Activated naive CD4-positive, alpha-beta T cell treated with anti-CD3 and anti-CD28 coated beads, Interleukin-2, amount 10 ng/mL, durations not matched to agents 7 days and 5 days (primary cell): ENCODE measurements at regions not wholly inside any gene's neighbourhood (a gene's known extent, or its start where the extent isn't known, plus 50 kb on each side); places are given as distances from the start of the nearest gene placed in this dataset.
"Not testable (repeated sequence)": the region's sequence is repeated elsewhere in the genome, so short reads cannot be mapped to it uniquely, and the experiment has no call there.

Source experiments
- CTCF ChIA-PET: fragments of 350-600 bp; sonication (Branson Sonifier 250); formaldehyde crosslinking; loops from one replicate; lab custom pipeline; 2021; ENCODE audit warnings: antibody characterized with exemption; lab: Charles Lee
- DNase-seq: peaks from one replicate; pipeline ENCODE4 v3.0.0-alpha.2; 2020
- H3K27ac Mint-ChIP-seq: one replicate; pipeline ENCODE4 v1.8.0; 2021; ENCODE audit warnings: mild to moderate bottlenecking, moderate library complexity, mixed read lengths
- H3K27me3 Mint-ChIP-seq: one replicate; pipeline ENCODE4 v1.8.0; 2021; ENCODE audit warnings: mild to moderate bottlenecking, mixed read lengths
- H3K36me3 Mint-ChIP-seq: one replicate; pipeline ENCODE4 v1.8.0; 2021; ENCODE audit warnings: mixed read lengths
- H3K4me1 Mint-ChIP-seq: one replicate; pipeline ENCODE4 v1.8.0; 2021; ENCODE audit warnings: mixed read lengths
- H3K4me3 Mint-ChIP-seq: one replicate; pipeline ENCODE4 v1.8.0; 2021; ENCODE audit warnings: mild to moderate bottlenecking, moderate library complexity, mixed read lengths
- H3K9me3 Mint-ChIP-seq: one replicate; pipeline ENCODE4 v1.8.0; 2021; ENCODE audit warnings: mixed read lengths

- Mint-ChIP-seq H3K36me3 (no peaks in the 10 kb centered on the region), H3K27ac (no peak overlapping the region), H3K27me3 (no peaks in the 10 kb centered on the region), H3K9me3 (no peaks in the 10 kb centered on the region), H3K4me1 (no peaks in the 10 kb centered on the region), H3K4me3 (no peak overlapping the region)
- CTCF ChIA-PET = no interaction called here
- no peak for DNase-seq
These were observed 423.4 kb upstream of the CCDC179 start for GRCh38 chr11:23283666-23284065.

DNA sequence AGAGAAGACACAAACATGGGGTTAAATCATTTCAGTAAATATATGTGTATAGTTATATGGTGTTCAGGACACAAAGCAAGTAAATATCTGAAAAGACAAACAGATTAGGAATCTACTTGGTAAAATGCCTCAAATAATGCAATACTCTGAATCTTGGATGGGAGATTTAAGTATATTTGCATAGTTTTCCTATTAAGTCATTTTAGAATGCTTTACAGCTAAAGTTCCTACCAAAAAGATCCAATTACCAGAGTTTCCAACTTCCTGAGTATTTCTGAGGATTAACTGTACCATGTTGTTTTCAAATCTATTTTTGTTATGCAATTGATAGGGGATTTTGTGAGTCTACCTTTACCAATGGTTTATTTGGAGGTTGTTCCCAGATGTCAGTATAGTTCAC, 424.4 kb upstream of the CCDC179 start:
- CTCF ChIA-PET = no interaction called here
- Mint-ChIP-seq H3K36me3 (no peaks in the 10 kb centered on the region), H3K27me3 (no peaks in the 10 kb centered on the region), H3K4me1 (no peaks in the 10 kb centered on the region), H3K4me3 (no peak overlapping the region), H3K27ac (no peak overlapping the region), H3K9me3 (no peaks in the 10 kb centered on the region)
- no peak for DNase-seq

- Mint-ChIP-seq H3K4me3 (no peak overlapping the region), H3K36me3 (no peaks in the 10 kb centered on the region), H3K9me3 (peaks cover 1% of the 10 kb centered on the region), H3K27ac (no peak overlapping the region), H3K27me3 (no peaks in the 10 kb centered on the region), H3K4me1 (no peaks in the 10 kb centered on the region)
- no peak for DNase-seq
- CTCF ChIA-PET = no interaction called here
These were observed 427.9 kb upstream of the CCDC179 start for GRCh38 chr11:23288003-23288783.

DNA sequence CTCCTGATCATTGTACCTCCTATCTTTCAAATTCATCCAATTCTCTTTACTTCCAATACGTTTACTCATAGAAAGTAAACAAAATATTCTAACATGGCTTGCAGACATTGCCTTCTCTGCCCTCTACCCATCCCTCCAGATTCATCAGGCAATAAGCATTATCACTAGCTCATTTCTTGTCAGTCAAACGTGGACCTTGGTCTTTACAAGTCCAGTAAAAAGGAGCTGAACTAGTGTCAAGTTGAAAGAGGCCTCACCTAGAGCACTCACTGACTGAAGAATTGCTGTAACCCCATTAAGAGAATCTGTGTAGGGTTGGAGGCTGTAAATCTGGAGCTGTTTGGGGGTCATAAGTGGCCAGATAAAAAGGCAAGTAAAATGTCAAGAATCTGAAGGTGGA, 435.0 kb upstream of the CCDC179 start:
- H3K27me3 Mint-ChIP-seq = no peaks in the 10 kb centered on the region
- no peak overlapping the region for H3K4me3 Mint-ChIP-seq
- DNase-seq = no peak
- peaks cover 1% of the 10 kb centered on the region for H3K9me3 Mint-ChIP-seq
- CTCF ChIA-PET = no interaction called here
- no peak overlapping the region for H3K27ac Mint-ChIP-seq
- H3K36me3 Mint-ChIP-seq = no peaks in the 10 kb centered on the region
- no peaks in the 10 kb centered on the region for H3K4me1 Mint-ChIP-seq

DNA sequence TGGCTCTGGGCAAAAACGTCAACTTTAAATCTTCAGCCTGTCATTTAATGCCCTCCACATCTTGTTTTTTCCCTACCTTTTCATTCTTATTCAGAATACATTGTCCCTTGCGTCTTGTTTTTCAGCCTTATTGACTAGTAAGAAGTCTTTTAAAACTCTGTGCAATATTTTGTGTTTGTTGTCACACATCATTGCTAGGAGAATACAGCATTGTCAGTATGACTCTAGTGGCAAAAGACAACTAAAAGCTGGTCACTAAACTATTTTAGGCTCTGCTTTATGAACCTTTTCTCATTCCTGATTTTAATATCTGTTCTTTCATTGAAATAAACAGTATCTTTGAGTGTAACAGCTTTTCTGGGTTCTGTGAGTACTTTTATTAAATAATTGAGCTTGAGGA, 447.8 kb upstream of the CCDC179 start:
- Mint-ChIP-seq H3K4me3 (no peak overlapping the region), H3K27ac (no peak overlapping the region), H3K4me1 (no peaks in the 10 kb centered on the region), H3K27me3 (no peaks in the 10 kb centered on the region), H3K36me3 (peaks cover 2% of the 10 kb centered on the region), H3K9me3 (peaks cover 17% of the 10 kb centered on the region)
- DNase-seq = no peak
- CTCF ChIA-PET = no interaction called here

GRCh38 chr11:23310276-23310675, 450.0 kb upstream of the CCDC179 start:
- peaks cover under 1% of the 10 kb centered on the region for H3K36me3 Mint-ChIP-seq
- DNase-seq = no peak
- no peak overlapping the region for H3K27ac Mint-ChIP-seq
- H3K9me3 Mint-ChIP-seq = peaks cover 7% of the 10 kb centered on the region
- H3K27me3 Mint-ChIP-seq = no peaks in the 10 kb centered on the region
- CTCF ChIA-PET = no interaction called here
- H3K4me3 Mint-ChIP-seq = no peak overlapping the region
- no peaks in the 10 kb centered on the region for H3K4me1 Mint-ChIP-seq

GRCh38 chr11:23311986-23312940, 452.0 kb upstream of the CCDC179 start:
- H3K4me1 Mint-ChIP-seq = no peaks in the 10 kb centered on the region
- no peaks in the 10 kb centered on the region for H3K27me3 Mint-ChIP-seq
- H3K4me3 Mint-ChIP-seq = no peak overlapping the region
- H3K36me3 Mint-ChIP-seq = no peaks in the 10 kb centered on the region
- H3K27ac Mint-ChIP-seq = no peak overlapping the region
- CTCF ChIA-PET = no interaction called here
- DNase-seq = no peak
- peaks cover 5% of the 10 kb centered on the region for H3K9me3 Mint-ChIP-seq

DNA sequence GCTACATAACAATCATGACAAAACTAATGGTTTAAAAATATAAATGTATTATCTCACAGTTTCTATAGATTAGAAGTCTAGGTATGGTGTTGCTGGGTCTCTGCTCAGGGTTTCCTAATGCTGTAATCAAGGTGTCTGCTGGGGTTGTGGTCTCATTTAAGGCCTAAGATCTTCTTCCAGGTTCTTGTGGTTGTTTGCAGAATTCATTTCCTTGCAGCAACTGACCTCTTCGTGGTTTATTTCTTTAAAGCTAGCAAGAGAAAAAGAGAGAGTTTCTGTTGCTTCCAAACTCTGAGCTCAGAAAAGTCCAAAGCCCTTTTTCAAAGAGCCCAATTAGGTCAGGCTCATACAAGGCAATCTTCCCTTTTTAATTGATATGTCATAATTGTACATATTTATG, 452.7 kb upstream of the CCDC179 start:
- Mint-ChIP-seq H3K36me3 (no peaks in the 10 kb centered on the region), H3K27me3 (no peaks in the 10 kb centered on the region), H3K4me1 (no peaks in the 10 kb centered on the region), H3K4me3 (no peak overlapping the region), H3K27ac (no peak overlapping the region), H3K9me3 (peaks cover 5% of the 10 kb centered on the region)
- DNase-seq = no peak
- CTCF ChIA-PET = no interaction called here

GRCh38 chr11:23314162-23314561, 453.9 kb upstream of the CCDC179 start:
- Mint-ChIP-seq H3K9me3 (peaks cover 5% of the 10 kb centered on the region), H3K27me3 (no peaks in the 10 kb centered on the region), H3K4me1 (no peaks in the 10 kb centered on the region), H3K27ac (no peak overlapping the region), H3K36me3 (no peaks in the 10 kb centered on the region), H3K4me3 (no peak overlapping the region)
- no peak for DNase-seq
- CTCF ChIA-PET = no interaction called here

DNA sequence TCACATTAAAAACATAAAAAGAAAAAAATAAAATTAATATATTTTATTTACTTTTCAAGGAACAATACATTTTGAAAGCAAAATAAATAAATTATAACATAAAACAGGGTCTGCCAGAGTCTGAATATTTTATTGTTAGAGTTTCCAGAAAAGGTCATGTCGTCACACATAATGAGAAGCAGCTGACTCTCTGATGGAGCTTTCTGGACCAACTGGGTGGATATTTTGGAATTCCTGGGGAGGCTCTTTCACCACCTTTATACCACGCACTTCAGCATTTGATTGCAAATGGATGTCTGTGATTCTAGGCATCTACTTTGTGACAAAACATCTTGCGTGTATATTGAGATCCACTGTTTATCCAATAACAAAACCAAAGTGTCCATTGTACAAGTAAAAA, 455.0 kb upstream of the CCDC179 start:
- H3K9me3 Mint-ChIP-seq = peaks cover 5% of the 10 kb centered on the region
- H3K27me3 Mint-ChIP-seq = no peaks in the 10 kb centered on the region
- DNase-seq = no peak
- no peaks in the 10 kb centered on the region for H3K4me1 Mint-ChIP-seq
- H3K36me3 Mint-ChIP-seq = no peaks in the 10 kb centered on the region
- H3K27ac Mint-ChIP-seq = no peak overlapping the region
- CTCF ChIA-PET = no interaction called here
- no peak overlapping the region for H3K4me3 Mint-ChIP-seq

- H3K9me3 Mint-ChIP-seq = peaks cover 19% of the 10 kb centered on the region
- H3K27ac Mint-ChIP-seq = no peak overlapping the region
- CTCF ChIA-PET = no interaction called here
- H3K27me3 Mint-ChIP-seq = no peaks in the 10 kb centered on the region
- no peaks in the 10 kb centered on the region for H3K4me1 Mint-ChIP-seq
- no peak for DNase-seq
- H3K4me3 Mint-ChIP-seq = no peak overlapping the region
- H3K36me3 Mint-ChIP-seq = no peaks in the 10 kb centered on the region
These were observed 457.5 kb upstream of the CCDC179 start for GRCh38 chr11:23317816-23318215.

- H3K9me3 Mint-ChIP-seq = peaks cover 26% of the 10 kb centered on the region
- no peaks in the 10 kb centered on the region for H3K36me3 Mint-ChIP-seq
- no peaks in the 10 kb centered on the region for H3K27me3 Mint-ChIP-seq
- no peak overlapping the region for H3K27ac Mint-ChIP-seq
- H3K4me1 Mint-ChIP-seq = no peaks in the 10 kb centered on the region
- no peak for DNase-seq
- no peak overlapping the region for H3K4me3 Mint-ChIP-seq
- CTCF ChIA-PET = no interaction called here
These were observed 458.4 kb upstream of the CCDC179 start for GRCh38 chr11:23318670-23319069.

DNA sequence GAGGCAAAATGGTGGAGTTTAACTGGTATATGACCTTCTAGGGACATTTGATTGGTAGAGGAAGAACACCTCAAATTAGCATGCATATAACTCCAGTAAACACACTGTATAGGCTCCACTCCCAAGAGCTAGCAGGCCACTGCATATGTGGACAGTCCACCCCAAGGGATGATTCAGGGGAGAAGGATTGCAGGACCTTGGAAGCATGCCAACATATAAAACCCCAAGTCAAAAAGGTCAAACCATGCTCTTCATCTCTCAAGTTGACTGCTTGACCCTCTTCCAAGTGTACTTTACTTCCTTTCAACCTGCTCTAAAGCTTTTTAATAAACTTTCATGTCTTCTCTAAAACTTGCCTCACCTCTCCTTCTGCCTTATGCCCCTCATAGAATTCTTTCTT, 459.9 kb upstream of the CCDC179 start:
- Mint-ChIP-seq H3K4me3 (no peak overlapping the region), H3K36me3 (no peaks in the 10 kb centered on the region), H3K27ac (no peak overlapping the region), H3K4me1 (no peaks in the 10 kb centered on the region), H3K9me3 (peaks cover 29% of the 10 kb centered on the region), H3K27me3 (no peaks in the 10 kb centered on the region)
- DNase-seq = no peak
- CTCF ChIA-PET = no interaction called here

DNA sequence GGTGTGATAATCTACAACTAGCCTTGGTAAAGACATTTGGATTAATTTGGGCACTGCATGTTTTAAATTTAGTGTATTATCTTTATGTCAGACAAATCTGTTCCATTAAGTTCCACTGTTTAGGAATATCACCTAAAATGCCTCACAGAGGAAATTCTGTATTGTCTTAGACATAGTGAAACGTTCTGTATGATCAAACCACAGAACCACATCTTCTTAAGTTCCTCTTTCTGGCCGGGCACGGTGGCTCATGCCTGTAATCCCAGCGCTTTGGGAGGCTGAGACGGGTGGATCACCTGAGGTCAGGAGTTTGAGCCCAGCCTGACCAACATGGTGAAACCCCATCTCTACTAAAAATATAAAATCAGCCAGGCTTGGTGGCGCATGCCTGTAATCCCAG, 475.3 kb upstream of the CCDC179 start:
- H3K27me3 Mint-ChIP-seq, H3K36me3 Mint-ChIP-seq, H3K4me1 Mint-ChIP-seq, H3K4me3 Mint-ChIP-seq, H3K27ac Mint-ChIP-seq, CTCF ChIA-PET, DNase-seq: not testable (repeated sequence)
- H3K9me3 Mint-ChIP-seq = peaks cover 10% of the 10 kb centered on the region

GRCh38 chr11:23336961-23337360, 476.7 kb upstream of the CCDC179 start:
- Mint-ChIP-seq H3K4me1 (no peaks in the 10 kb centered on the region), H3K4me3 (no peak overlapping the region), H3K36me3 (no peaks in the 10 kb centered on the region), H3K27ac (no peak overlapping the region), H3K27me3 (no peaks in the 10 kb centered on the region), H3K9me3 (peaks cover 7% of the 10 kb centered on the region)
- no peak for DNase-seq
- CTCF ChIA-PET = no interaction called here
